ENCODE measurements at regions not wholly inside any gene's neighbourhood (a gene's known extent, or its start where the extent isn't known, plus 50 kb on each side); places are given as distances from the start of the nearest gene placed in this dataset.

- no peak for TF ChIP-seq CTCF (IDR thresholded peaks at IDR 0.05)
- no peak for TF ChIP-seq EP300 (IDR thresholded peaks at IDR 0.05)
Measured at GRCh38 chr15:25248583-25249235, 190.1 kb downstream of the UBE3A start.

All from ovary (tissue), 3 donors.